ENCODE measurements at regions not wholly inside any gene's neighbourhood (a gene's known extent, or its start where the extent isn't known, plus 50 kb on each side); places are given as distances from the start of the nearest gene placed in this dataset.
A peak's percentile ranks its signal among the peaks of the same experiment; 100 is the strongest.
"Not testable (repeated sequence)": the region's sequence is repeated elsewhere in the genome, so short reads cannot be mapped to it uniquely, and the experiment has no call there.

GRCh38 chr2:236919801-236920379 is 165.8 kb upstream of the COPS8 start:
- H3K36me3 Mint-ChIP-seq; H3K9me3 Mint-ChIP-seq (ENCODE audit: low read depth); H3K4me3 Mint-ChIP-seq; H3K4me1 Mint-ChIP-seq (ENCODE audit: low read depth); H3K27me3 Mint-ChIP-seq; H3K27ac Mint-ChIP-seq: not testable (repeated sequence)

DNA sequence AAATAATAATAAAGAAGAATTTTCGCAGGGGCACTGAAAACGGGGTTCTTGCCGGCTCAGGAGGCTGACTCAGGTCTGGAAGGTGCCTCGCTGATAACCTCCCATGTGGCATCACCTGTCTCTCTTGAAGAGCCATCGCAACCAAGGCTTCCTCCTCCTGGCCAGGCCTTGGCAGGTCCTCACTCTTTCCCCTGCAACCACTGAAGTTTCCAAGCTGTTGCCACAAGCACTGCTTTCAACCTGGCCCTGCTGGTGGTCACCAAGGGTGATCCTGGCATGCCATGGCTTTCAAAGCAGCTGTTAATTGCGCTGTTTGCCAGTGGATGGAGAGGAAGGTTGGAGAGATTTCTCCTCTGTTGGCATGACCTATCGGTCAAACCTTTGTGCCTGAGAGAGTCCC is 163.6 kb upstream of the COPS8 start:
- H3K27ac Mint-ChIP-seq = no peak overlapping the region
- no peaks in the 10 kb centered on the region for H3K9me3 Mint-ChIP-seq (ENCODE audit: low read depth)
- H3K36me3 Mint-ChIP-seq = no peaks in the 10 kb centered on the region
- H3K27me3 Mint-ChIP-seq = peaks cover 2% of the 10 kb centered on the region
- H3K4me3 Mint-ChIP-seq = no peak overlapping the region
- H3K4me1 Mint-ChIP-seq (ENCODE audit: low read depth) = no peaks in the 10 kb centered on the region

- H3K27me3 Mint-ChIP-seq = peaks cover 9% of the 10 kb centered on the region
- peak overlapping the region; percentile 71 for H3K4me3 Mint-ChIP-seq
- no peaks in the 10 kb centered on the region for H3K9me3 Mint-ChIP-seq (ENCODE audit: low read depth)
- H3K27ac Mint-ChIP-seq = no peak overlapping the region
- peaks cover 4% of the 10 kb centered on the region for H3K4me1 Mint-ChIP-seq (ENCODE audit: low read depth)
- H3K36me3 Mint-ChIP-seq = no peaks in the 10 kb centered on the region
Measured at GRCh38 chr2:236928380-236929037, 157.2 kb upstream of the COPS8 start.

DNA sequence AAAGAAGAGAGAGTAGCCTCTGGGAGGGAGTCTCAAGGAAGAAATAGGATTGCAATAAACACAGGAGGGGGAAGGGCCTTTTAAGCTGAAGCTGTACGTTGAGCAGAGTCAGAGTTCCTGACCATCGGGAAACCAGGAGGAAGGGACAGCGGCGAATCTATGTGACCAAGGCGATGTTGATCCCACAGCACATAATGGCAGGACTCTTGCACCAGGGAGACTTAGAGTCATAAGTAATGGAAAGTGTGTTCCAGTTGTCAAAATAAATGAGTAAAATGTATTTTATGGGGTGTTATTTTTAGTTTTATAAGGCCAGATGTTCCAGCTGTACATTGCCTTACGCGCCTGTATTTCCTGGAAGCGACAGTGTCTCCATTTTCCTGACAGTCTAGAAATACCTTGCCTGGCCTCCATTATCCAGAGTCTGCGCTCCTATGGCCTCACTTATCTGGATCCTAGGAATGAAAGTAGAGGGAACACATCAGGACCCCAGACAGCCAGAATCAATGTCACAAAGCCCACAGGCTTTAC is 152.8 kb upstream of the COPS8 start:
- Mint-ChIP-seq H3K36me3 (no peaks in the 10 kb centered on the region), H3K4me1 (ENCODE audit: low read depth) (peaks cover 4% of the 10 kb centered on the region), H3K27me3 (peaks cover 11% of the 10 kb centered on the region), H3K9me3 (ENCODE audit: low read depth) (no peaks in the 10 kb centered on the region), H3K4me3 (no peak overlapping the region), H3K27ac (no peak overlapping the region)

DNA sequence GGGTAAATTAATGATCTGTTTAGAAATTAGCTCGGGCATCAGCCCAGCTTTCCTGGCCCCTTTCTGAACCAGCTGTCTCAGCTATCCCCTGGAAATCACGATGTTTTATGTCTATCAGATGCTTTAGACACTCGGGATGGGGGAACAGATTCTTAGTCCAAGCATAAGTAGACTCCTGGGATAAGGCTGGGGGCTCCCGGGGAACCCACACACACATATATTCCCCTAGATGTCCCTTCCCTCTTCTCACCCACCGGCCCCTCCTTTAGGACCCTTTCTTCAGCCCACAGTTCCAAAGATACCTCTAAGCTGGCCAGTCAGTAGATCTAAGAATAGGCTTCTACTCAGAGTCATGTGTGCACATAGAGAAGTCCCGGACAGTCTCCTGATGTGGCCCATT is 151.5 kb upstream of the COPS8 start:
- no peaks in the 10 kb centered on the region for H3K4me1 Mint-ChIP-seq (ENCODE audit: low read depth)
- H3K36me3 Mint-ChIP-seq = no peaks in the 10 kb centered on the region
- no peak overlapping the region for H3K4me3 Mint-ChIP-seq
- H3K9me3 Mint-ChIP-seq (ENCODE audit: low read depth) = no peaks in the 10 kb centered on the region
- no peak overlapping the region for H3K27ac Mint-ChIP-seq
- H3K27me3 Mint-ChIP-seq = peaks cover 6% of the 10 kb centered on the region

DNA sequence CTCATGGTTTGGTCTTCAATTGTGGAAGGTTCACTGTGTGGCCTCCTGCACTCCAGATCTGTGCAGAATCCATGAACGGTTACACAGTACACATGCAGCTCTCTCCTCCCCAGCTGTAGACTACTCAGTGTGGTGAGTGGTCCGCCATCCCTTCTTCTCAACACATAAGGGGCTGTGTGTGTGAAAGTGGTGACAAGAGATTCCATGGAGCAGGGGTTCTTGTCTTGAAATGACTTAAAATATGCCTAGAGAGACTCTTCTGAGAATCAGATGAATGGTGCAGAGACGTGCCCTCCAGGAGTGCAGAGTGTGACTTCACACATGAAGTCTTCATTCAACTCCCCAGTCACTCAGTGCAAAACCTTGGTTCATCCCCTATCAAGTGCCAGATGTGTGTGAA is 151.0 kb upstream of the COPS8 start:
- peaks cover 6% of the 10 kb centered on the region for H3K27me3 Mint-ChIP-seq
- H3K9me3 Mint-ChIP-seq (ENCODE audit: low read depth) = no peaks in the 10 kb centered on the region
- H3K27ac Mint-ChIP-seq = no peak overlapping the region
- H3K4me3 Mint-ChIP-seq = no peak overlapping the region
- no peaks in the 10 kb centered on the region for H3K4me1 Mint-ChIP-seq (ENCODE audit: low read depth)
- H3K36me3 Mint-ChIP-seq = no peaks in the 10 kb centered on the region

DNA sequence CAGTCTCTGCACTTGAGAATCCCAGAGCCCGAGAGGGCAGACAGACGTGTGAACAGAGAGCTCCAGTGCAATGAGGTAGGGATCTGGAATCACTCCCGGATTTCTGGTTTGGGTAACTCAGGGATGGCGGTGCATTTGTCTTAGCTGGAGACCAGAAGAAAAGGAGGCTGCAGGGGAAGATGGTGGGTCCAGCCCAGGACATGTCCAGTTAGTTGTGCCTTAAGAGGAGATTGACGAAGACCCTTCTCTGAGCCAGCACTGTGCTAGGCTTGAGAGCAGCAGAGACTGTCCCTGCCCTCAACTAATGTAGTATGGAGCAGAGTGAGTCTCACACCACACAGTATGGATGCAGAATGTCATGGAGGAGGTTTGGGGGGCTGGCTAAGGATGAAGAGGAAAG is 150.6 kb upstream of the COPS8 start:
- Mint-ChIP-seq H3K27me3 (peaks cover 6% of the 10 kb centered on the region), H3K9me3 (ENCODE audit: low read depth) (no peaks in the 10 kb centered on the region), H3K27ac (no peak overlapping the region), H3K4me1 (ENCODE audit: low read depth) (no peaks in the 10 kb centered on the region), H3K36me3 (no peaks in the 10 kb centered on the region), H3K4me3 (no peak overlapping the region)

GRCh38 chr2:236935631-236936445 is 149.9 kb upstream of the COPS8 start:
- no peaks in the 10 kb centered on the region for H3K9me3 Mint-ChIP-seq (ENCODE audit: low read depth)
- H3K36me3 Mint-ChIP-seq = no peaks in the 10 kb centered on the region
- H3K27me3 Mint-ChIP-seq = peaks cover 6% of the 10 kb centered on the region
- H3K4me3 Mint-ChIP-seq = no peak overlapping the region
- no peak overlapping the region for H3K27ac Mint-ChIP-seq
- H3K4me1 Mint-ChIP-seq (ENCODE audit: low read depth) = no peaks in the 10 kb centered on the region

GRCh38 chr2:236936446-236936940 is 149.2 kb upstream of the COPS8 start:
- no peaks in the 10 kb centered on the region for H3K9me3 Mint-ChIP-seq (ENCODE audit: low read depth)
- H3K36me3 Mint-ChIP-seq = no peaks in the 10 kb centered on the region
- no peak overlapping the region for H3K4me3 Mint-ChIP-seq
- H3K27me3 Mint-ChIP-seq = peaks cover 4% of the 10 kb centered on the region
- H3K27ac Mint-ChIP-seq = no peak overlapping the region
- H3K4me1 Mint-ChIP-seq (ENCODE audit: low read depth) = no peaks in the 10 kb centered on the region

- Mint-ChIP-seq H3K4me1 (ENCODE audit: low read depth) (no peaks in the 10 kb centered on the region), H3K27ac (no peak overlapping the region), H3K27me3 (peaks cover 4% of the 10 kb centered on the region), H3K36me3 (no peaks in the 10 kb centered on the region), H3K4me3 (no peak overlapping the region), H3K9me3 (ENCODE audit: low read depth) (no peaks in the 10 kb centered on the region)
Measured at GRCh38 chr2:236938126-236938525, 147.6 kb upstream of the COPS8 start.

DNA sequence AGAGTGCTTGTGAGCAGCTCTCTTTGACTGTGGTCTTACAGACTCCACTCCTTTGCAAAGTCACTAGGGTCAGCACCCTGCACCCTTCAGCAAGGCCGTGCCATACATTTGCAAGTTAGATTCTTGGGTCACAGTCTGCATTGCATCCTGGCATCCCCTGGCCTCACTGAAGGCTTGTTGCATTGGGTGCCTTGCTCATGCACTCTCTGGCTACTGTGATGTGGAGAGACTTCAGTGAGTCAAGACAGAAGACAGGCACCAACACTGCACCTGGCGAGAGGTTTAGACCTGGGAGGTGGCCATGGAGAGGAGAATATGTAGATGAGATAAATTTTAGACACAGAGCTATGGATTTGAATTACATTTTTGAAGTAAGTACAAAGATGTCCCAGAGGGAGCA is 146.4 kb upstream of the COPS8 start:
- Mint-ChIP-seq H3K36me3 (no peaks in the 10 kb centered on the region), H3K9me3 (ENCODE audit: low read depth) (no peaks in the 10 kb centered on the region), H3K4me3 (no peak overlapping the region), H3K27ac (no peak overlapping the region), H3K4me1 (ENCODE audit: low read depth) (no peaks in the 10 kb centered on the region), H3K27me3 (peaks cover 7% of the 10 kb centered on the region)

GRCh38 chr2:236939721-236940231 is 145.9 kb upstream of the COPS8 start:
- H3K9me3 Mint-ChIP-seq (ENCODE audit: low read depth) = no peaks in the 10 kb centered on the region
- H3K36me3 Mint-ChIP-seq = no peaks in the 10 kb centered on the region
- no peak overlapping the region for H3K4me3 Mint-ChIP-seq
- H3K27ac Mint-ChIP-seq = no peak overlapping the region
- H3K4me1 Mint-ChIP-seq (ENCODE audit: low read depth) = no peaks in the 10 kb centered on the region
- H3K27me3 Mint-ChIP-seq = peaks cover 7% of the 10 kb centered on the region

GRCh38 chr2:236940497-236940896 is 145.2 kb upstream of the COPS8 start:
- Mint-ChIP-seq H3K36me3 (no peaks in the 10 kb centered on the region), H3K4me1 (ENCODE audit: low read depth) (no peaks in the 10 kb centered on the region), H3K27ac (no peak overlapping the region), H3K4me3 (no peak overlapping the region), H3K9me3 (ENCODE audit: low read depth) (no peaks in the 10 kb centered on the region), H3K27me3 (peaks cover 3% of the 10 kb centered on the region)

- Mint-ChIP-seq H3K4me3 (no peak overlapping the region), H3K9me3 (ENCODE audit: low read depth) (no peaks in the 10 kb centered on the region), H3K27ac (no peak overlapping the region), H3K27me3 (peaks cover 3% of the 10 kb centered on the region), H3K36me3 (no peaks in the 10 kb centered on the region), H3K4me1 (ENCODE audit: low read depth) (no peaks in the 10 kb centered on the region)
Measured at GRCh38 chr2:236940916-236941520, 144.7 kb upstream of the COPS8 start.

GRCh38 chr2:236941551-236941950 is 144.1 kb upstream of the COPS8 start:
- H3K9me3 Mint-ChIP-seq (ENCODE audit: low read depth) = no peaks in the 10 kb centered on the region
- no peak overlapping the region for H3K27ac Mint-ChIP-seq
- peaks cover 3% of the 10 kb centered on the region for H3K27me3 Mint-ChIP-seq
- H3K4me3 Mint-ChIP-seq = no peak overlapping the region
- H3K4me1 Mint-ChIP-seq (ENCODE audit: low read depth) = no peaks in the 10 kb centered on the region
- no peaks in the 10 kb centered on the region for H3K36me3 Mint-ChIP-seq
